CD14-positive monocyte (primary cell): ENCODE measurements at regions not wholly inside any gene's neighbourhood (a gene's known extent, or its start where the extent isn't known, plus 50 kb on each side); places are given as distances from the start of the nearest gene placed in this dataset.

Source experiments
- DNase-seq, 3 donors: peaks; one replicate each; pipeline ENCODE4 v3.0.0-alpha.2; 2011 to 2022
- H2AFZ ChIP-seq: 2 replicates; pipeline ENCODE4 v1.6.0; 2012; ENCODE audit warnings: mild to moderate bottlenecking, low read depth, low read length, inconsistent platforms; ENCODE audit not compliant: insufficient read depth, poor library complexity, severe bottlenecking
- H3K27ac ChIP-seq, 2 donors: 1 replicate in 1 of 2; 2 replicates in 1 of 2; pipeline ENCODE4 v1.5.1; 2012 to 2013; ENCODE audit warnings: low read length in 2 of 2, control low read depth in 1 of 2, inconsistent platforms in 1 of 2, low read depth in 1 of 2, mild to moderate bottlenecking in 1 of 2
- H3K27me3 ChIP-seq, 2 donors: one replicate each; pipeline versions ENCODE4 v1.6.0 to v1.6.1; 2011 to 2013; ENCODE audit warnings: low read length in 2 of 2; ENCODE audit not compliant: control insufficient read depth in 2 of 2, insufficient read depth in 2 of 2
- H3K36me3 ChIP-seq, 2 donors: replicated peaks in 1 of 2; 1 replicate in 1 of 2; 2 replicates in 1 of 2; pipeline versions ENCODE4 v1.5.1 to v1.6.1; 2012 to 2013; ENCODE audit warnings: low read length in 2 of 2, control low read depth in 1 of 2, inconsistent platforms in 1 of 2, mild to moderate bottlenecking in 1 of 2; ENCODE audit not compliant: insufficient read depth in 2 of 2, control insufficient read depth in 1 of 2
- H3K4me1 ChIP-seq, 2 donors: 1 replicate in 1 of 2; 2 replicates in 1 of 2; pipeline versions ENCODE4 v1.5.1 to v1.6.1; 2012 to 2013; ENCODE audit warnings: low read length in 2 of 2, control low read depth in 1 of 2, inconsistent platforms in 1 of 2, mild to moderate bottlenecking in 1 of 2, moderate library complexity in 1 of 2; ENCODE audit not compliant: insufficient read depth in 2 of 2, control insufficient read depth in 1 of 2
- H3K4me2 ChIP-seq: replicated peaks from 2 replicates; pipeline ENCODE3; 2012; ENCODE audit warnings: low read length, moderate library complexity, mild to moderate bottlenecking; ENCODE audit not compliant: poor library complexity, severe bottlenecking; ENCODE audit errors: extremely low read depth
- H3K4me3 ChIP-seq, 3 experiments: fragments of 200-600 bp in 1 of 3; sonication (generic) in 1 of 3; replicated peaks in 1 of 3; 1 replicate in 2 of 3; 2 replicates in 1 of 3; pipeline ENCODE4 v1.5.1; 2011 to 2013; ENCODE audit warnings: low read length in 3 of 3, mild to moderate bottlenecking in 3 of 3, control low read depth in 2 of 3, low read depth in 2 of 3, inconsistent platforms in 1 of 3, moderate library complexity in 1 of 3
- H3K79me2 ChIP-seq: 2 replicates; pipeline ENCODE4 v1.6.0; 2012; ENCODE audit warnings: mild to moderate bottlenecking, control low read depth, inconsistent platforms, low read length, moderate library complexity; ENCODE audit not compliant: insufficient read depth
- H3K9ac ChIP-seq: 2 replicates; pipeline ENCODE4 v1.6.0; 2017; ENCODE audit warnings: low read length, mild to moderate bottlenecking; ENCODE audit not compliant: insufficient read depth, poor library complexity, severe bottlenecking
- H3K9me3 ChIP-seq, 2 donors: replicated peaks in 1 of 2; 1 replicate in 1 of 2; 2 replicates in 1 of 2; pipeline versions ENCODE4 v1.5.1 to v1.6.1; 2012 to 2013; ENCODE audit warnings: low read length in 2 of 2, control low read depth in 1 of 2; ENCODE audit not compliant: control insufficient read depth in 1 of 2, insufficient read depth in 1 of 2
- H4K20me1 ChIP-seq: 2 replicates; pipeline ENCODE4 v1.6.0; 2012; ENCODE audit warnings: mild to moderate bottlenecking, low read length, control low read depth, moderate library complexity; ENCODE audit not compliant: insufficient read depth
- H3K27ac Mint-ChIP-seq, 7 donors: one replicate each; pipeline ENCODE4 v1.8.0; 2020; ENCODE audit warnings: mild to moderate bottlenecking in 7 of 7, mixed read lengths in 7 of 7, moderate library complexity in 6 of 7, inconsistent platforms in 2 of 7
- H3K27me3 Mint-ChIP-seq, 3 donors: one replicate each; pipeline ENCODE4 v1.8.0; 2021 to 2022; ENCODE audit warnings: low read depth in 3 of 3, mild to moderate bottlenecking in 3 of 3, mixed read lengths in 3 of 3, moderate library complexity in 3 of 3, inconsistent platforms in 1 of 3
- H3K36me3 Mint-ChIP-seq, 2 donors: one replicate each; pipeline ENCODE4 v1.8.0; 2020; ENCODE audit warnings: mixed read lengths in 2 of 2, inconsistent platforms in 1 of 2, mild to moderate bottlenecking in 1 of 2
- H3K4me1 Mint-ChIP-seq: one replicate; pipeline ENCODE4 v1.8.0; 2020; ENCODE audit warnings: mild to moderate bottlenecking, mixed read lengths
- H3K4me3 Mint-ChIP-seq, 2 donors: one replicate each; pipeline ENCODE4 v1.8.0; 2020; ENCODE audit warnings: mild to moderate bottlenecking in 2 of 2, mixed read lengths in 2 of 2, moderate library complexity in 1 of 2
- H3K9me3 Mint-ChIP-seq, 7 donors: one replicate each; pipeline ENCODE4 v1.8.0; 2020 to 2022; ENCODE audit warnings: mixed read lengths in 7 of 7, mild to moderate bottlenecking in 6 of 7, moderate library complexity in 6 of 7, inconsistent platforms in 2 of 7
- WGBS: methylation state at CpG from one replicate; pipeline ENCODE4 v1.1.5; 2013; ENCODE audit warnings: missing lambda C conversion rate; ENCODE audit not compliant: insufficient coverage; 5-methylcytosine and 5-hydroxymethylcytosine counted together
- intact Hi-C, 2 donors: fragments of 100-400 bp; cut with micrococcal nuclease; formaldehyde crosslinking; loops; one replicate each; pipeline versions ENCODE4 v1.15.0 to v1.15.1; 2023
- TF ChIP-seq, protein P1 (sequence below): fragments of 200-600 bp; IDR thresholded peaks from one replicate; pipeline ENCODE4 v1.8.0; 2022; ENCODE audit warnings: antibody characterized with exemption, mild to moderate bottlenecking

GRCh38 chr2:59956981-59957380 is 596.5 kb downstream of the BCL11A start:
- Histone ChIP-seq H3K4me3 (no peak overlapping the region), H3K4me2 (no peak overlapping the region), H3K4me1 (no peaks in the 10 kb centered on the region), H4K20me1 (no peaks in the 10 kb centered on the region), H3K9ac (no peak overlapping the region), H3K36me3 (no peaks in the 10 kb centered on the region), H3K9me3 (no peaks in the 10 kb centered on the region), H3K27me3 (no peaks in the 10 kb centered on the region), H3K79me2 (no peaks in the 10 kb centered on the region), H3K27ac (no peak overlapping the region), H2AFZ (no peak overlapping the region)
- peaks cover 9% of the 10 kb centered on the region for H3K4me1 Mint-ChIP-seq
- DNase-seq: no peak
- intact Hi-C loops: no loop called here
- H3K27ac Mint-ChIP-seq: no peak overlapping the region
- TF ChIP-seq, protein P1, sequence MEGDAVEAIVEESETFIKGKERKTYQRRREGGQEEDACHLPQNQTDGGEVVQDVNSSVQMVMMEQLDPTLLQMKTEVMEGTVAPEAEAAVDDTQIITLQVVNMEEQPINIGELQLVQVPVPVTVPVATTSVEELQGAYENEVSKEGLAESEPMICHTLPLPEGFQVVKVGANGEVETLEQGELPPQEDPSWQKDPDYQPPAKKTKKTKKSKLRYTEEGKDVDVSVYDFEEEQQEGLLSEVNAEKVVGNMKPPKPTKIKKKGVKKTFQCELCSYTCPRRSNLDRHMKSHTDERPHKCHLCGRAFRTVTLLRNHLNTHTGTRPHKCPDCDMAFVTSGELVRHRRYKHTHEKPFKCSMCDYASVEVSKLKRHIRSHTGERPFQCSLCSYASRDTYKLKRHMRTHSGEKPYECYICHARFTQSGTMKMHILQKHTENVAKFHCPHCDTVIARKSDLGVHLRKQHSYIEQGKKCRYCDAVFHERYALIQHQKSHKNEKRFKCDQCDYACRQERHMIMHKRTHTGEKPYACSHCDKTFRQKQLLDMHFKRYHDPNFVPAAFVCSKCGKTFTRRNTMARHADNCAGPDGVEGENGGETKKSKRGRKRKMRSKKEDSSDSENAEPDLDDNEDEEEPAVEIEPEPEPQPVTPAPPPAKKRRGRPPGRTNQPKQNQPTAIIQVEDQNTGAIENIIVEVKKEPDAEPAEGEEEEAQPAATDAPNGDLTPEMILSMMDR: no peak
- no CpG with 5 or more reads among the region's 4 CpGs for WGBS
- no peaks in the 10 kb centered on the region for H3K36me3 Mint-ChIP-seq
- peaks cover 0 to 5% (median 5%) of the 10 kb centered on the region in 3 donors for H3K27me3 Mint-ChIP-seq
- H3K9me3 Mint-ChIP-seq: peaks cover 0 to 3% (median 0%) of the 10 kb centered on the region in 7 donors
- no peak overlapping the region for H3K4me3 Mint-ChIP-seq

DNA sequence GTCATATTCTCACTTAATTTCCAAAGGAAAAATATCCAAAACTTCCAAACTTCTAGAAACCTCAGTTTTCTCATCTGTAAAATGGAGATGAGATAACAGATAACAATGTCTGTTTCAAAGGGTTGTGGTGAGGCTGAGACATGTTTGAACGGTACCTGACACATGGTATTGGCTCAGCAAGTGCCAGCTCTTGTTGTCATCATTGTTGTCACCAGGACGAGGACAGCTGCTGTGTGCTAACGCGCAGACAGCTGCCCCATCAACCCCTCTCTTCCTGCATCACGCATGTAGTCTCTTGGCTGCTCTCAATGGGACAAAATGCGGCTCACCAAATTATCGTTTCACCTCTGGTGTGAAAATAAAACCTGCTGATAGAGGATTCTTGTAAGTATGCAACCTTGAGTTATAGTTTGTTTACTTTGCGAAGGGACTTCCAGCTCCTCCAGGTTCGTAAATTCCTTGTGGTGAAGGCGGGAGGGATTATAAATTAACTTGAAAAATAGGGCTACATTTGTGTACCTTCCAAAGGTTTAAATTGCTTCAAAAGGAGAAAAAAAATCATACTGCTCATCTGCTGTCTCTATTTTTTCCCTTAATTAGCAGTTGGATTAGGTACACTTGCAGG is 605.4 kb downstream of the BCL11A start:
- H3K4me3 Mint-ChIP-seq: no peak overlapping the region
- peaks cover 0 to 2% (median 2%) of the 10 kb centered on the region in 3 donors for H3K27me3 Mint-ChIP-seq
- H3K9me3 Mint-ChIP-seq: peaks cover 0 to 2% (median 0%) of the 10 kb centered on the region in 7 donors
- TF ChIP-seq, protein P1: no peak
- DNase-seq: no peak
- Histone ChIP-seq H3K27ac (no peak overlapping the region), H3K36me3 (no peaks in the 10 kb centered on the region), H3K4me3 (no peak overlapping the region), H3K9ac (no peak overlapping the region), H3K4me1 (no peaks in the 10 kb centered on the region), H3K79me2 (no peaks in the 10 kb centered on the region), H3K4me2 (no peak overlapping the region), H4K20me1 (no peaks in the 10 kb centered on the region), H3K9me3 (no peaks in the 10 kb centered on the region), H2AFZ (no peak overlapping the region), H3K27me3 (no peaks in the 10 kb centered on the region)
- no peaks in the 10 kb centered on the region for H3K36me3 Mint-ChIP-seq
- 100% methylated on average over 3 of the region's 10 CpGs for WGBS
- H3K27ac Mint-ChIP-seq: no peak overlapping the region
- intact Hi-C loops: no loop called here
- H3K4me1 Mint-ChIP-seq: no peaks in the 10 kb centered on the region
